Panc1 (cell line): ENCODE measurements at regions not wholly inside any gene's neighbourhood (a gene's known extent, or its start where the extent isn't known, plus 50 kb on each side); places are given as distances from the start of the nearest gene placed in this dataset.

Experiments
- ATAC-seq: fragments of 200-7000 bp; cut with Tn5 transposase; 2 replicates; pipeline ENCODE4 v1.9.1; 2020; ENCODE audit warnings: mild to moderate bottlenecking, moderate library complexity
- BruUV-seq: library from RNA; stranded (reverse); fragments of 400-500 nt; replicated peaks from 2 replicates; lab custom pipeline; 2021; lab: Mats Ljungman, UMichigan
- CTCF ChIA-PET: fragments of 300-600 bp; sonication (Branson Sonifier 250); formaldehyde crosslinking; loops from one replicate; lab custom pipeline; 2022; ENCODE audit warnings: antibody characterized with exemption; lab: Charles Lee
- POLR2A ChIA-PET: fragments of 300-600 bp; sonication (Branson Sonifier 250); formaldehyde crosslinking; loops from one replicate; lab custom pipeline; 2022; ENCODE audit warnings: antibody characterized with exemption; lab: Charles Lee
- DNase-seq: peaks from one replicate; pipeline ENCODE4 v3.0.0-alpha.2; 2010; ENCODE audit warnings: low read depth, low spot score
- H3K27ac ChIP-seq: 2 replicates; pipeline ENCODE4 v1.5.1; 2011; ENCODE audit warnings: mild to moderate bottlenecking, low read length, inconsistent platforms
- H3K27me3 ChIP-seq: fragments of 200-500 bp; sonication (Bioruptor generic); 2 replicates; pipeline ENCODE4 v1.6.0; 2014; ENCODE audit warnings: low read length, inconsistent platforms; ENCODE audit not compliant: control insufficient read depth, insufficient read depth
- H3K36me3 ChIP-seq: fragments of 200-500 bp; sonication (Bioruptor generic); 2 replicates; pipeline ENCODE4 v1.5.1; 2014; ENCODE audit warnings: inconsistent platforms, mild to moderate bottlenecking, low read length, moderate library complexity; ENCODE audit not compliant: control insufficient read depth, insufficient read depth
- H3K4me1 ChIP-seq: 2 replicates; pipeline ENCODE4 v1.5.1; 2011; ENCODE audit warnings: inconsistent platforms, mild to moderate bottlenecking, low read length, moderate library complexity; ENCODE audit not compliant: control insufficient read depth, insufficient read depth
- H3K4me3 ChIP-seq, 2 experiments: 2 replicates each; pipeline ENCODE4 v1.5.1; 2011 to 2012; ENCODE audit warnings: low read depth in 2 of 2, low read length in 2 of 2, mild to moderate bottlenecking in 2 of 2, inconsistent platforms in 1 of 2, moderate library complexity in 1 of 2
- H3K9me3 ChIP-seq: fragments of 200-500 bp; sonication (Bioruptor generic); 2 replicates; pipeline ENCODE4 v1.5.1; 2014; ENCODE audit warnings: low read depth, mild to moderate bottlenecking, inconsistent platforms, low read length, moderate library complexity; ENCODE audit not compliant: control insufficient read depth, insufficient read depth
- CTCF ChIP-seq: fragments of 450-650 bp; IDR thresholded peaks from 2 replicates; pipeline ENCODE4 v1.5.1; 2017; ENCODE audit warnings: mild to moderate bottlenecking
- POLR2AphosphoS5 ChIP-seq: IDR thresholded peaks from 2 replicates; pipeline ENCODE4 v1.6.1; 2012; ENCODE audit warnings: mild to moderate bottlenecking, low read depth, low read length, moderate library complexity
- REST ChIP-seq, 2 experiments: IDR thresholded peaks; 2 replicates each; pipeline ENCODE4 v1.6.1; 2011 to 2012; ENCODE audit warnings: low read depth in 2 of 2, control low read depth in 1 of 2, low read length in 1 of 2, mild to moderate bottlenecking in 1 of 2, moderate library complexity in 1 of 2; ENCODE audit not compliant: insufficient read depth in 1 of 2
- SIN3A ChIP-seq: IDR thresholded peaks from 2 replicates; pipeline ENCODE4 v1.6.1; 2012; ENCODE audit warnings: low read depth, mild to moderate bottlenecking, low read length, moderate library complexity, borderline replicate concordance; ENCODE audit not compliant: insufficient read depth
- TCF7L2 ChIP-seq: IDR thresholded peaks from 2 replicates; pipeline ENCODE4 v1.6.1; 2011; ENCODE audit warnings: mild to moderate bottlenecking, low read depth, low read length, inconsistent platforms
- in situ Hi-C: cut with HindIII; loops from 2 replicates; pipeline ENCODE4 v1.10.0; 2016; ENCODE audit warnings: low sequenced_read_pairs, low pct_unique_long_range_greater_than_20kb
- intact Hi-C: fragments of 100-400 bp; cut with micrococcal nuclease; formaldehyde crosslinking; loops from one replicate; pipeline ENCODE4 v1.10.0; 2022; ENCODE audit not compliant: unreplicated experiment

GRCh38 chr1:182144646-182145030, 83.1 kb upstream of the ZNF648 start:
- Histone ChIP-seq H3K27me3 (no peaks in the 10 kb centered on the region), H3K27ac (no peak overlapping the region), H3K36me3 (no peaks in the 10 kb centered on the region), H3K9me3 (no peaks in the 10 kb centered on the region), H3K4me3 (no peak overlapping the region), H3K4me1 (no peaks in the 10 kb centered on the region)
- BruUV-seq: no TSS peak
- DNase-seq: no peak
- CTCF ChIA-PET: interaction anchor here (0.6 to 0.7 kb wide), 2 partner anchors 34 to 49 kb away, joined by 3 to 5 read pairs; no protein-coding TSS in a partner anchor
- intact Hi-C loops: no loop called here
- in situ Hi-C loops: no loop called here
- no peak for ATAC-seq
- POLR2A ChIA-PET: interaction anchor here (0.6 kb wide), 1 partner anchor 254 kb away, joined by 6 read pairs; no protein-coding TSS in a partner anchor
- TF ChIP-seq TCF7L2 (no peak), SIN3A (no peak), CTCF (no peak), POLR2AphosphoS5 (no peak), REST (IDR thresholded peaks at IDR 0.05; ENCODE audit: insufficient read depth in 1 of 2, low read depth in 2 of 2, low read length in 1 of 2) (no peak)

- Histone ChIP-seq H3K4me1 (no peaks in the 10 kb centered on the region), H3K27me3 (no peaks in the 10 kb centered on the region), H3K36me3 (no peaks in the 10 kb centered on the region), H3K4me3 (no peak overlapping the region), H3K27ac (no peak overlapping the region), H3K9me3 (no peaks in the 10 kb centered on the region)
- no peak for TF ChIP-seq REST (IDR thresholded peaks at IDR 0.05; ENCODE audit: insufficient read depth in 1 of 2, low read depth in 2 of 2, low read length in 1 of 2)
- TF ChIP-seq SIN3A: no peak
- no peak for TF ChIP-seq POLR2AphosphoS5
- TF ChIP-seq CTCF: no peak
- TF ChIP-seq TCF7L2: no peak
- peak; percentile 26; the same call in 1 of the 2 replicates for ATAC-seq
- DNase-seq: no peak
- in situ Hi-C loops (no loop called here), intact Hi-C loops (loop anchor here (1.0 kb wide), 1 partner anchor 252 kb away; no protein-coding TSS in a partner anchor)
- BruUV-seq: no TSS peak
- ChIA-PET POLR2A (interaction anchor here (0.6 kb wide), 1 partner anchor 255 kb away, joined by 6 read pairs; no protein-coding TSS in a partner anchor), CTCF (interaction anchor here (1.5 kb wide), 1 partner anchor 252 kb away, joined by 22 read pairs; no protein-coding TSS in a partner anchor)
Measured at GRCh38 chr1:182143825-182144645, 82.5 kb upstream of the ZNF648 start.
